Heart right ventricle (tissue), 16 donors: ENCODE measurements at regions not wholly inside any gene's neighbourhood (a gene's known extent, or its start where the extent isn't known, plus 50 kb on each side); places are given as distances from the start of the nearest gene placed in this dataset.
A peak's percentile ranks its signal among the peaks of the same experiment; 100 is the strongest.

Experiments
- ATAC-seq, 8 donors: fragments of 200-7000 bp; cut with Tn5 transposase; one replicate each; pipeline ENCODE4 v1.9.1; 2020; ENCODE audit warnings: mild to moderate bottlenecking in 8 of 8, moderate library complexity in 8 of 8, moderate number of reproducible peaks in 1 of 8
- DNase-seq, 2 donors: peaks; one replicate each; pipeline ENCODE4 v3.0.0-alpha.2; 2020
- H3K27ac ChIP-seq, 10 donors: fragments of 200-600 bp; sonication (generic) in 2 of 10; one replicate each; pipeline versions ENCODE4 v1.5.0 to v1.8.0; 2020 to 2022; ENCODE audit warnings: mild to moderate bottlenecking in 3 of 10
- H3K27me3 ChIP-seq, 7 donors: fragments of 200-600 bp; one replicate each; pipeline ENCODE4 v1.8.0; 2021 to 2022; ENCODE audit warnings: mild to moderate bottlenecking in 2 of 7
- H3K36me3 ChIP-seq, 9 donors: fragments of 200-600 bp; sonication (generic) in 1 of 9; one replicate each; pipeline versions ENCODE4 v1.5.0 to v1.8.0; 2020 to 2022; ENCODE audit warnings: mild to moderate bottlenecking in 2 of 9
- H3K4me1 ChIP-seq, 9 donors: fragments of 200-600 bp; sonication (generic) in 1 of 9; one replicate each; pipeline versions ENCODE4 v1.5.0 to v1.8.0; 2020 to 2022; ENCODE audit warnings: mild to moderate bottlenecking in 4 of 9
- H3K4me3 ChIP-seq, 10 donors: fragments of 200-600 bp; sonication (generic) in 2 of 10; one replicate each; pipeline versions ENCODE4 v1.5.0 to v1.8.0; 2020 to 2022; ENCODE audit warnings: mild to moderate bottlenecking in 7 of 10, moderate library complexity in 2 of 10
- H3K9me3 ChIP-seq, 11 donors: fragments of 200-600 bp in 10 of 11; sonication (generic) in 2 of 11; one replicate each; pipeline versions ENCODE4 v1.5.0 to v1.8.0; 2013 to 2022; ENCODE audit warnings: mild to moderate bottlenecking in 2 of 11, control low read depth in 1 of 11, moderate library complexity in 1 of 11
- CTCF ChIP-seq, 9 donors: fragments of 200-600 bp; sonication (generic) in 2 of 9; IDR thresholded peaks; one replicate each; pipeline versions ENCODE4 v1.5.0 to v1.8.0; 2021 to 2022; ENCODE audit warnings: antibody characterized with exemption in 9 of 9, mild to moderate bottlenecking in 5 of 9, moderate library complexity in 1 of 9
- WGBS, 2 donors: extraction: QIAGEN DNeasy Blood & Tissue Kit; methylation state at CpG; one replicate each; pipeline ENCODE4 v1.1.7; 2013; ENCODE audit warnings: inconsistent platforms in 1 of 2; 5-methylcytosine and 5-hydroxymethylcytosine counted together
- intact Hi-C, 10 donors: fragments of 100-400 bp; cut with DNase I; formaldehyde crosslinking; loops; one replicate each; pipeline versions ENCODE4 v1.11.1 to v1.14.2; 2022
- donor health status: Arrhythmogenic right ventricular cardiomyopathy.
- donor health status: ischemic (EF 13 %, LVEDD 7.1; RV severe dilation, severe dysfunction).
- donor health status: healthy with polysubstance abuse.
- donor health status: DM: no; HTN: yes; CAD: no.
- donor health status: DM: no; HTN: no; CAD: no.
- donor health status: ischemic (EF 25% LVEDD 6.9; RV normal size, moderate dysfunction).
- donor health status: ischemic (EF 25% LVEDD 5.7; RV mildly dilated, moderate dysfunction).
- donor health status: healthy.
- donor health status: DM: yes; HTN: yes; CAD: no.
- donor health status: Ischemic cardiomyopathy.
- donor health status: ischemic (EF 35%, LVEDD 5.7; RV mildly dilated, moderate dysfunction).
- donor health status: nonischemic (EF 11% LVEDD 7.7; RV severe dilation, severe dysfunction).
- donor health status: DM: yes; HTN: yes; CAD: no.
- donor health status: PGD.
- donor health status: ischemic (EF 29% LVEDD 5.4; RV normal size, mild dysfunction).
- donor health status: nonischemic (EF 23%, LVEDD 6.1; RV moderate dilation, normal function).

GRCh38 chr4:96598465-96598864, 758.6 kb downstream of the PDHA2 start:
- intact Hi-C loops: no loop called here
- H3K27me3 ChIP-seq: no peaks in the 10 kb centered on the region
- WGBS, 2 donors: 23 to 28% methylated on average over 6 of the region's 6 CpGs
- ATAC-seq: peak; percentile 71 to 95 (median 91)
- H3K9me3 ChIP-seq: no peaks in the 10 kb centered on the region
- H3K36me3 ChIP-seq: no peaks in the 10 kb centered on the region
- TF ChIP-seq CTCF (IDR thresholded peaks at IDR 0.05): no peak
- H3K4me1 ChIP-seq: peaks cover 0 to 10% (median 0%) of the 10 kb centered on the region in 9 donors
- peak overlapping the region in 3 of 10 donors; percentile 23 to 37 (median 30) for H3K27ac ChIP-seq
- peak; percentile 13 to 53 for DNase-seq
- no peak overlapping the region for H3K4me3 ChIP-seq

- H3K9me3 ChIP-seq: no peaks in the 10 kb centered on the region
- no peaks in the 10 kb centered on the region for H3K27me3 ChIP-seq
- H3K4me1 ChIP-seq: peaks cover 0 to 10% (median 0%) of the 10 kb centered on the region in 9 donors
- intact Hi-C loops: no loop called here
- TF ChIP-seq CTCF (IDR thresholded peaks at IDR 0.05): no peak
- 86 to 94% methylated on average over 4 of the region's 4 CpGs for WGBS, 2 donors
- H3K4me3 ChIP-seq: no peak overlapping the region
- DNase-seq (no peak), ATAC-seq (no peak)
- H3K36me3 ChIP-seq: no peaks in the 10 kb centered on the region
- no peak overlapping the region for H3K27ac ChIP-seq
Observed at GRCh38 chr4:96599752-96600151, 759.9 kb downstream of the PDHA2 start.

GRCh38 chr4:96602661-96603060, 762.8 kb downstream of the PDHA2 start:
- H3K27ac ChIP-seq: no peak overlapping the region
- no peaks in the 10 kb centered on the region for H3K36me3 ChIP-seq
- H3K4me1 ChIP-seq: peaks cover 0 to 10% (median 0%) of the 10 kb centered on the region in 9 donors
- intact Hi-C loops: no loop called here
- TF ChIP-seq CTCF (IDR thresholded peaks at IDR 0.05): no peak
- 59 to 78% methylated on average over 3 of the region's 3 CpGs for WGBS, 2 donors
- no peak overlapping the region for H3K4me3 ChIP-seq
- no peaks in the 10 kb centered on the region for H3K27me3 ChIP-seq
- no peak for DNase-seq
- ATAC-seq: no peak
- H3K9me3 ChIP-seq: no peaks in the 10 kb centered on the region

- DNase-seq (no peak), ATAC-seq (no peak)
- no peak overlapping the region for H3K4me3 ChIP-seq
- intact Hi-C loops: no loop called here
- no peak overlapping the region for H3K27ac ChIP-seq
- H3K9me3 ChIP-seq: no peaks in the 10 kb centered on the region
- TF ChIP-seq CTCF (IDR thresholded peaks at IDR 0.05): no peak
- no peaks in the 10 kb centered on the region for H3K36me3 ChIP-seq
- H3K4me1 ChIP-seq: peaks cover 0 to 7% (median 0%) of the 10 kb centered on the region in 9 donors
- WGBS, 2 donors: 17 to 27% methylated on average over 3 of the region's 3 CpGs
- H3K27me3 ChIP-seq: no peaks in the 10 kb centered on the region
Observed at GRCh38 chr4:96603641-96604040, 763.7 kb downstream of the PDHA2 start.

GRCh38 chr4:96606451-96606850, 766.6 kb downstream of the PDHA2 start:
- no peaks in the 10 kb centered on the region for H3K4me1 ChIP-seq
- H3K36me3 ChIP-seq: no peaks in the 10 kb centered on the region
- H3K9me3 ChIP-seq: no peaks in the 10 kb centered on the region
- no peak overlapping the region for H3K4me3 ChIP-seq
- no peak overlapping the region for H3K27ac ChIP-seq
- DNase-seq (no peak), ATAC-seq (no peak)
- intact Hi-C loops: no loop called here
- H3K27me3 ChIP-seq: no peaks in the 10 kb centered on the region
- TF ChIP-seq CTCF (IDR thresholded peaks at IDR 0.05): no peak
